ENCODE measurements at regions not wholly inside any gene's neighbourhood (a gene's known extent, or its start where the extent isn't known, plus 50 kb on each side); places are given as distances from the start of the nearest gene placed in this dataset.
"Not testable (repeated sequence)": the region's sequence is repeated elsewhere in the genome, so short reads cannot be mapped to it uniquely, and the experiment has no call there.

DNA sequence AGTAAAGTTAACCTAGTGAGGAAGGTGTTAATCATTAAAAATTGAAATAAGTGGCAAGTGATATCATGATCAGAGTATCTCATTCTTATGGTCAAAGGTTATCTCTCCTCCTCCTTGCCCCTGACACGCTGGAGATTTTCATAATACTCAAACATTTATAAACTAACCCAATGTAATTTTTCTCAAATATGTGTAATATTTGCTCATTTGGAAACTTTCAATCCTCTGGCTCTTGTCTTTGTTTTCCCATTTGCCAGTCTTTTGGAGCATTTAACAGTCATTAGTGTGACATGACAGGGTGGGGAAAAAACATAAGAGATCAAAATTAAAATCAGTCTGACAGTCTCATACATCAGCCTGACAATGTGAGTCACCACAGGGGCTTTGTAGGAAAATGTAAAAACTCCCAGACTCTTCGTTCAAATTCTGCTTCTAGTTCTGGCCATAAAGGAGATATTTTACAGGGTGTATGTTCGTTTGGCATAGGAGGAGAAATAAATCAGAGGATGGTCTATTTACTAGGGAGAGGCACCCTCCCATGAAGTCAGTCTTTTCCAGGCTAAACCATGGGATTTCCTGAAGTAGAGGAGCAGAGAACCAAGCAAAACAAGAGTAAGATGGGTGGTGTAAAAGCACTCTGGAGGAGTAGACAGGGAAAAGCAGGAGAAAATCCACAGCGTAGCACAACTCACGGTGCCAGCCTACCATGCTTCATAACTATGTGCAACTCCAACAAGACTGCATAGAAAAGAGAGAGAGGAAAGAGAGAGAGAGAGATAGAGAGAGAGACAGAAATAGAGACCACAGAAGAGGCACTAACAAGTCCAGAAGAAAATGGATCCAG lies 369.2 kb upstream of the PDE3A start:
- TF ChIP-seq CTCF (IDR thresholded peaks at IDR 0.05; ENCODE audit: extremely low read depth, missing control alignments): no peak
- DNase-seq (ENCODE audit: low spot score): no peak

DNA sequence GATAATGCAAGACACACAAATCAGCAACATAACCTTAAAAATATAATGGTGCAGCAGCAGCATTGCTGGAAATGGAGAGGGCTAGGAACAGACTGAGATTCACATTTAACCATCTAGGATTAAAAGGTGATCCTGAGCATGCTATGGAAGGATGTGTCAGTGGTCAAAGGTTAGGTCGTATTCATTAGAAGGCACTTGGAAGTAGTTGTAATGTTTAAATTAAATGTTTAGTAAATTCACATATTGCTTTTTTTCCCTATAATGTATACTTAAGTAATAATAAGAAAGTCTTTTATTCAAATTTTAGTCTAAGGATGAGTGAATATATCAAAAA lies 368.6 kb upstream of the PDE3A start:
- no peak for TF ChIP-seq CTCF (IDR thresholded peaks at IDR 0.05; ENCODE audit: extremely low read depth, missing control alignments)
- no peak for DNase-seq (ENCODE audit: low spot score)

DNA sequence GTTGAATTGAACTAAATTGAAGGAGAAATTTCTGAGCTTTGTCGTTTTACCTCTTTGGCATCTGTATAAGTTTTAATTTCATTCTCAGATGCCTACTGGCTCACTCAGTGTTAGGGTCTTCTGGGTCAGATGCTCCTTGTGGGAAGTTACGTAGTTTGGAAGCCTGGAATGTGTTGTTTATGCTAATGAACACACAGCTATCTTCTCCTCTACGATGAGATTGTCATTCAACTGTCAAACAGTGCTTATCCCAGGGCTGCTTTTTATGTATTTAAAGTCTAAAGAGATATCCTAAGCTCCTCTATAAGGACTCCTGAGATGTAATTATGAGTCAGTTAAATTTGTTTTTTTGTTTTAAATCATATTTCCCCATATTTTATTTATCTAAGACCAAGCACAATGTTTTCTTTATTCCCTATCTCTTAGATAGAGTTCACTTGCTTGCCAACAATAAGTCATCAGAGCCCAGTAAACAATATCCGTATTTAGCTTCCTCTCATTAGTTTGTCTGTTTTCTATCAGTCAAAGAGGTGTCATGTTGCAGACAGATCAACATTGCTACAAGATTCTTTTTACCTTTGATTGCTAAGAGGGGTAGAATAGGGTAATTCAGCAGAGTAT lies 368.0 kb upstream of the PDE3A start:
- DNase-seq (ENCODE audit: low spot score): no peak
- no peak for TF ChIP-seq CTCF (IDR thresholded peaks at IDR 0.05; ENCODE audit: extremely low read depth, missing control alignments)

GRCh38 chr12:20003252-20003651 lies 365.1 kb upstream of the PDE3A start:
- no peak for DNase-seq (ENCODE audit: low spot score)
- no peak for TF ChIP-seq CTCF (IDR thresholded peaks at IDR 0.05; ENCODE audit: extremely low read depth, missing control alignments)

DNA sequence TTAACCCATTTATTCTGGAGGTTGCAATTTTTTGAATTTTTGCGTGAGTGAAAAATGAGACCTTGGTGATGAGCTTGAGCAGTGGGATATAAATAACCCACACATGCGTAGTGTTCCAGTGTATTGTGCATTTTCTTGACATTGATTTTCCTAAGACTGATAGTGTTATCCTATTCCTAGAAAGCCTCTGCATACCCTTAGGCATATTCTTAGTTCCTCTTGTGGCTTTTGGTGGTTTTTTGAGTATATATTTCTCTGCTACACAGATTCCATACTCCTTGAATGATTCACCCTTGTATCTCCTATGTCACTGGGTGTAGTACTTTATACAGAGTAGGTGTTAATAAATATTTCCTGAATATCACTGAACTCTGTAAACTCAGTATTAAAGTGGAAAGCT lies 363.4 kb upstream of the PDE3A start:
- TF ChIP-seq CTCF (IDR thresholded peaks at IDR 0.05; ENCODE audit: extremely low read depth, missing control alignments): no peak
- DNase-seq (ENCODE audit: low spot score): no peak

GRCh38 chr12:20006871-20007730 lies 361.2 kb upstream of the PDE3A start:
- TF ChIP-seq CTCF (IDR thresholded peaks at IDR 0.05; ENCODE audit: extremely low read depth, missing control alignments): no peak
- no peak for DNase-seq (ENCODE audit: low spot score)

GRCh38 chr12:20009965-20010364 lies 358.4 kb upstream of the PDE3A start:
- DNase-seq (ENCODE audit: low spot score): not testable (repeated sequence)
